ENCODE measurements at regions not wholly inside any gene's neighbourhood (a gene's known extent, or its start where the extent isn't known, plus 50 kb on each side); places are given as distances from the start of the nearest gene placed in this dataset.
"Not testable (repeated sequence)": the region's sequence is repeated elsewhere in the genome, so short reads cannot be mapped to it uniquely, and the experiment has no call there.

- H3K27me3 ChIP-seq (replicated peaks in 1 of 4; ENCODE audit: control extremely low read depth in 1 of 4, control insufficient read depth in 3 of 4, insufficient read depth in 4 of 4, low read length in 3 of 4): not testable (repeated sequence)
Measured at GRCh38 chr3:51607591-51608325, 63.3 kb upstream of the TEX264 start.

GRCh38 chr3:51610708-51611107 is 60.3 kb upstream of the TEX264 start:
- Mint-ChIP-seq H3K9me3 (ENCODE audit: insufficient read depth) (no peaks in the 10 kb centered on the region), H3K27me3 (no peaks in the 10 kb centered on the region), H3K4me1 (peaks cover 2% of the 10 kb centered on the region), H3K27ac (no peak overlapping the region), H3K4me3 (no peak overlapping the region)
- H3K9me3 ChIP-seq (ENCODE audit: control extremely low read depth in 1 of 3, control insufficient read depth in 2 of 3, insufficient read depth in 1 of 3, low read length in 2 of 3): peaks cover 0 to 7% (median 0%) of the 10 kb centered on the region in 3 donors
- ChIA-PET CTCF (no interaction called here), POLR2A (no interaction called here)
- no peak overlapping the region for H3K4me3 ChIP-seq (ENCODE audit: control extremely low read depth in 1 of 5, extremely low read depth in 1 of 5, insufficient read depth in 1 of 5, low read depth in 2 of 5, low read length in 4 of 5)
- H3K27me3 ChIP-seq (replicated peaks in 1 of 4; ENCODE audit: control extremely low read depth in 1 of 4, control insufficient read depth in 3 of 4, insufficient read depth in 4 of 4, low read length in 3 of 4): no peaks in the 10 kb centered on the region
- WGBS (ENCODE audit: insufficient coverage): no CpG with 5 or more reads among the region's 1 CpG
- no peaks in the 10 kb centered on the region for H3K4me1 ChIP-seq (ENCODE audit: control insufficient read depth in 2 of 2, insufficient read depth in 2 of 2, low read length in 2 of 2)
- peaks cover 11% of the 10 kb centered on the region for H4K20me1 ChIP-seq (ENCODE audit: control insufficient read depth, insufficient read depth, low read length, poor library complexity, severe bottlenecking)
- intact Hi-C loops (cut with micrococcal nuclease): no loop called here
- ATAC-seq (ENCODE audit: low read depth) (no peak), DNase-seq (no peak)
- no peak overlapping the region for H3K4me2 ChIP-seq (replicated peaks; ENCODE audit: low read depth, low read length, poor library complexity, severe bottlenecking)
- no peak overlapping the region for H3K9ac ChIP-seq (ENCODE audit: low read length)
- H3K27ac ChIP-seq (ENCODE audit: low read length in 2 of 2): no peak overlapping the region
- H2AFZ ChIP-seq (ENCODE audit: insufficient read depth, low read depth, low read length, poor library complexity, severe bottlenecking): no peak overlapping the region
- TF ChIP-seq EZH2 (IDR thresholded peaks at IDR 0.05; ENCODE audit: borderline replicate concordance, insufficient read depth, low read depth, low read length, poor library complexity, severe bottlenecking) (no peak), CTCF (IDR thresholded peaks at IDR 0.05) (no peak)
- peaks cover 41% of the 10 kb centered on the region for H3K79me2 ChIP-seq (ENCODE audit: control insufficient read depth, insufficient read depth, low read length)
- no peaks in the 10 kb centered on the region for H3K36me3 ChIP-seq (replicated peaks in 1 of 2; ENCODE audit: control extremely low read depth in 1 of 2, control insufficient read depth in 1 of 2, extremely low read depth in 1 of 2, insufficient read depth in 2 of 2, low read length in 1 of 2)

More at GRCh38 chr3:51607591-51608325, 63.3 kb upstream of the TEX264 start:
- intact Hi-C loops (cut with micrococcal nuclease); POLR2A ChIA-PET; H3K4me1 Mint-ChIP-seq; H3K27me3 Mint-ChIP-seq; CTCF ChIA-PET; H3K27ac Mint-ChIP-seq; H3K4me3 Mint-ChIP-seq; ATAC-seq (ENCODE audit: low read depth); H3K9me3 Mint-ChIP-seq (ENCODE audit: insufficient read depth); H3K9me3 ChIP-seq (ENCODE audit: control extremely low read depth in 1 of 3, control insufficient read depth in 2 of 3, insufficient read depth in 1 of 3, low read length in 2 of 3); H2AFZ ChIP-seq (ENCODE audit: insufficient read depth, low read depth, low read length, poor library complexity, severe bottlenecking); H3K27ac ChIP-seq (ENCODE audit: low read length in 2 of 2); H3K4me2 ChIP-seq (replicated peaks; ENCODE audit: low read depth, low read length, poor library complexity, severe bottlenecking); H3K4me3 ChIP-seq (ENCODE audit: control extremely low read depth in 1 of 5, extremely low read depth in 1 of 5, insufficient read depth in 1 of 5, low read depth in 2 of 5, low read length in 4 of 5); H3K9ac ChIP-seq (ENCODE audit: low read length); H4K20me1 ChIP-seq (ENCODE audit: control insufficient read depth, insufficient read depth, low read length, poor library complexity, severe bottlenecking); H3K36me3 ChIP-seq (replicated peaks in 1 of 2; ENCODE audit: control extremely low read depth in 1 of 2, control insufficient read depth in 1 of 2, extremely low read depth in 1 of 2, insufficient read depth in 2 of 2, low read length in 1 of 2); DNase-seq; H3K4me1 ChIP-seq (ENCODE audit: control insufficient read depth in 2 of 2, insufficient read depth in 2 of 2, low read length in 2 of 2): not testable (repeated sequence)
- WGBS (ENCODE audit: insufficient coverage): 99% methylated on average over 41 of the region's 57 CpGs
- H3K79me2 ChIP-seq (ENCODE audit: control insufficient read depth, insufficient read depth, low read length): peaks cover 47% of the 10 kb centered on the region
